ENCODE measurements at regions not wholly inside any gene's neighbourhood (a gene's known extent, or its start where the extent isn't known, plus 50 kb on each side); places are given as distances from the start of the nearest gene placed in this dataset.
"Not testable (repeated sequence)": the region's sequence is repeated elsewhere in the genome, so short reads cannot be mapped to it uniquely, and the experiment has no call there.

DNA sequence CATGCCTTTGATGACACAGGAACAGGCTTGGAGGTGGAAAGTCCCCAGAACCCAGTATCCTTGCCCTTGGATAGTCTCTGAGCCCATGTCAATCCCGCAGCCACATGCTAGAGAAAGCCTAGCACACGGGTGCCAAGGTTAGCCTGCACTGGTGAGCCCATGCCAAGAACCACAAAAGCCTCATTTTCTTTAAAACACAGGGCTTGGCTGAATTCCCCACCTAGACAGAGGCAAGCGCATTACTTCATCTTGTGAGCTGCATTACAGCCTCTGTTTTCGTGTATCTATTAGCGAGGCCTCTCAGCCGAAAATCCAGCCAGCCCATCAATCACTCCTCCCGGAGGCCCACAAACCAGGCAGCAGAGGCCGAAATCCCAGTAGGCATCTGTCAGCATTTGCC lies 314.9 kb upstream of the AUTS2 start:
- no peak for DNase-seq
- no peaks in the 10 kb centered on the region; the same call in 1 of the 2 replicates for H3K27me3 ChIP-seq
- no peaks in the 10 kb centered on the region for H3K9me3 ChIP-seq
- no peak overlapping the region for H3K4me3 ChIP-seq (ENCODE audit: low read depth, low read length)
- no peaks in the 10 kb centered on the region for H3K36me3 ChIP-seq
- no peaks in the 10 kb centered on the region for H3K4me1 ChIP-seq
- TF ChIP-seq CTCF (IDR thresholded peaks at IDR 0.05; ENCODE audit: low read depth, low read length), result no peak

- H3K9me3 ChIP-seq, result no peaks in the 10 kb centered on the region
- no peak for DNase-seq
- no peaks in the 10 kb centered on the region for H3K4me1 ChIP-seq
- TF ChIP-seq CTCF (IDR thresholded peaks at IDR 0.05; ENCODE audit: low read depth, low read length), result no peak
- H3K27me3 ChIP-seq, result no peaks in the 10 kb centered on the region; the same call in 1 of the 2 replicates
- no peak overlapping the region for H3K4me3 ChIP-seq (ENCODE audit: low read depth, low read length)
- no peaks in the 10 kb centered on the region for H3K36me3 ChIP-seq
Observed at GRCh38 chr7:69285854-69286253, 312.4 kb upstream of the AUTS2 start.

DNA sequence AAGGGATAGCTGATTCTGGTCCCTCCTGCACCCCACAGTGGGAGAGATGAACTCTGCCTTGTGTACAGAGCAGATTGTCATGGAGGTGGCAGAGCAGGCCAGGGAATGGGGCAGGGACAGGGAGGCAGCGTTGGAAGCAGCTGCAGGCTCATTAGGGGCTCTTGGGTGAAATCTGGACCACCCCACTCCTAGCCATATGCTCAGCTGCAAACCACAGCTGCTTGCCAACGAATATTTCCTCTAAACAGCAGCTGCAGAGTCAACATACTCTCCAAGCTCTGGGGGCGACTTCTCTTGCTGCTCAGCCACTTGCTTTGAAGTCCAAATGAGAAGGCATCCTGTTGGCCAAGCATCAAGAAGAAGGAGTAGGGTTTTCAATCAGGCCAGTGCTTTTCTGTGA lies 302.3 kb upstream of the AUTS2 start:
- DNase-seq, result no peak
- no peaks in the 10 kb centered on the region for H3K9me3 ChIP-seq
- H3K36me3 ChIP-seq, result no peaks in the 10 kb centered on the region
- no peaks in the 10 kb centered on the region for H3K27me3 ChIP-seq
- H3K4me1 ChIP-seq, result no peaks in the 10 kb centered on the region
- no peak for TF ChIP-seq CTCF (IDR thresholded peaks at IDR 0.05; ENCODE audit: low read depth, low read length)
- no peak overlapping the region for H3K4me3 ChIP-seq (ENCODE audit: low read depth, low read length)

DNA sequence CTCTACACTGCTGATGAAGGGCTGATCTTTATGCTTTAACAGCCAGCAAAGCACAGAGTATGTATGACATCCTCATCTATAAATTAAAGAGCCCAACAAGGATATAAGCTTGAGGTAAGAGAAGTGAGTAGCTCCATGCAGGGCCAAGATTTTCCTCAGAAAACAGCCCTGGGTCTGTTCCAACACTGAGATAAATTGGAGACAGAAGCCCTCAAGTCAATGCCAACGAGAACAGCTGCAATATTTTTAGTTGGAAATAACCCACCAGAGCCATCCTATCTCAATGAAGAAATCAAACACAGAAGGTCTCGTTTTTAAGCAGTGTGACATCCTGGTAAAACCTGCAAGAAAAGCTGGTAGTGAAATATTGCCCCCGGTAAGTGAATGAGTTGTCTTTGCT lies 297.0 kb upstream of the AUTS2 start:
- no peak overlapping the region for H3K4me3 ChIP-seq (ENCODE audit: low read depth, low read length)
- H3K27me3 ChIP-seq, result no peaks in the 10 kb centered on the region
- no peak for DNase-seq
- H3K36me3 ChIP-seq, result no peaks in the 10 kb centered on the region
- H3K9me3 ChIP-seq, result no peaks in the 10 kb centered on the region
- H3K4me1 ChIP-seq, result no peaks in the 10 kb centered on the region
- TF ChIP-seq CTCF (IDR thresholded peaks at IDR 0.05; ENCODE audit: low read depth, low read length), result no peak

DNA sequence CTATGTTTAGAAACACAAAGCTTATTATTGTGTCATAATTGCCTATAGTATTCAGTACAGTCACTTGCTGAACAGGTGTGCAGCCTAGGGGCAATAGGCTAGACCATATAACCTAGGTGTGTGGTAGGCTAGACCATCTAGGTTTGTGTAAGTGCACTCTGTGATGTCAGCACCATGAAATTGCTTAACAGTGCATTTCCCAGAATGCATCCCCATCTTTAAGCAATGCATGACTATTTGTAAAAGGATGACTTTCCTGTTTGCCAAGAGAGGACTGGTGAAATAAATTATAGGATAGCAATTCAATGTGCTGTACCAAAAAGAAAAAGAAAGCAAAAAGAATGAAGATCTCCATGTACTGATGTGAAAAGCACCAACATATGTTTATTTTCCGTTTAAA lies 288.7 kb upstream of the AUTS2 start:
- no peaks in the 10 kb centered on the region for H3K4me1 ChIP-seq
- no peak for DNase-seq
- no peaks in the 10 kb centered on the region for H3K27me3 ChIP-seq
- H3K36me3 ChIP-seq, result no peaks in the 10 kb centered on the region
- H3K9me3 ChIP-seq, result no peaks in the 10 kb centered on the region
- H3K4me3 ChIP-seq (ENCODE audit: low read depth, low read length), result no peak overlapping the region
- TF ChIP-seq CTCF (IDR thresholded peaks at IDR 0.05; ENCODE audit: low read depth, low read length), result no peak

DNA sequence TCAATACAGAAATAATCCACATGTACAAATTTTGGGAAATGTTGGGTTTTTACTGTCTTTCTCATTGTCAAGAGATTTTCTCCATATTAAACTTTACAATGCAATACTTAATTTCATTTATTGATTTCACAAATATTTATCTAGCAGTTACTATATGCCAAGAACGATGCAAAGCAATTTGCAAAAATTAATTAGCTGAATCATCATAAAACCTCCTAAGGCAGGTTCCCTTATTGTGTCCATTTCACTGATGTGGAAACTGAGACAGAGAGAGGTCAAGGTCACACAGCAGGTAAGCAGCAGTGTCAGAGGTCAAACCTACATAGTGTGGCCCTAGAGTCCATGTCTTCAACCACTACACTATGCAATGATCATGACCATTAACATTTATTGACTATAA lies 286.8 kb upstream of the AUTS2 start:
- Histone ChIP-seq H3K4me1 (no peaks in the 10 kb centered on the region), H3K9me3 (no peaks in the 10 kb centered on the region), H3K36me3 (no peaks in the 10 kb centered on the region), H3K27me3 (no peaks in the 10 kb centered on the region), H3K4me3 (ENCODE audit: low read depth, low read length) (no peak overlapping the region)
- DNase-seq, result no peak
- TF ChIP-seq CTCF (IDR thresholded peaks at IDR 0.05; ENCODE audit: low read depth, low read length), result no peak

- H3K4me1 ChIP-seq; H3K36me3 ChIP-seq; H3K4me3 ChIP-seq (ENCODE audit: low read depth, low read length); H3K9me3 ChIP-seq; H3K27me3 ChIP-seq; DNase-seq: not testable (repeated sequence)
Observed at GRCh38 chr7:69313852-69314251, 284.4 kb upstream of the AUTS2 start.
